ENCODE measurements at regions not wholly inside any gene's neighbourhood (a gene's known extent, or its start where the extent isn't known, plus 50 kb on each side); places are given as distances from the start of the nearest gene placed in this dataset.

GRCh38 chr10:128557149-128557710 lies 431.0 kb upstream of the MKI67 start:
- TF ChIP-seq CTCF (IDR thresholded peaks at IDR 0.05; ENCODE audit: low read depth, low read length, poor library complexity, severe bottlenecking) (no peak), EZH2phosphoT487 (IDR thresholded peaks at IDR 0.05; ENCODE audit: borderline replicate concordance, low read length) (no peak)

Measured in DOHH2 (cell line).